ENCODE measurements at regions not wholly inside any gene's neighbourhood (a gene's known extent, or its start where the extent isn't known, plus 50 kb on each side); places are given as distances from the start of the nearest gene placed in this dataset.

DNA sequence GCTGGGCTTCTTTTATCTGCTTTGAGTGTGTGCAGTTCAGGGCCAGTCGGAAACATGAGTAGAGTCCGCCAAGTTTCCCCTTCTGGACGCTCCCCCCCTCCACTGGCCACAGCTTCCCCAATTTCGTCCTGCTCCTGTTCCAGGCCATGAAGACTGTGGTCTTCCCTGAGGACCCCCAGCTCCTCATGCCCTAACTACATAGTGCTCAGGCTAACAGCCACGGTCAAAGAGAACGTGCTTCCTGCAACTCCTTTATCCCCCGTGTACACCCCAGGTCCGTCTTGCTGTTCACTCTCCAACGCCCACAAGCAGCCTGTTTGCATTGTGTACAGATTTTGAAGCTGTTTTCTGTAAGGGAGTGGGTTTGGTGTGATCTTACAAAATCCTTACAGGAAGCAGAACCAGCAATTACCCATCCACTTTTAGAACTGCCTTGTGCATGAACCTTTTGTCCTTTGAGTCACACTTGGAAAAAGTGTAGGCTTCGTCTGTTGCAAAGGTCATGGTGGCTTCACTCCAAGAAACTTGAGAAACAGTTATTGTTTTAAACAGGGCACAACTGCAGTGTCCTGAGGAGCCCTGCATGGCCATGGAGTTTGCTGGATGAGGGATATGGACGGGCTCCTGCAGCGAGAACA is 77.0 kb upstream of the FAM20C start:
- no peak for ATAC-seq
- no peak overlapping the region for H3K4me2 ChIP-seq

More for the DNA sequence above, 77.0 kb upstream of the FAM20C start:
- Histone ChIP-seq H3K27ac (ENCODE audit: low read depth) (no peak overlapping the region), H3K79me2 (replicated peaks; ENCODE audit: insufficient read depth) (no peaks in the 10 kb centered on the region), H3K27me3 (ENCODE audit: insufficient read depth) (no peaks in the 10 kb centered on the region; the same call in 1 of the 2 replicates), H3K9me2 (ENCODE audit: insufficient read depth) (no peaks in the 10 kb centered on the region), H3K4me3 (no peak overlapping the region), H3K4me1 (ENCODE audit: insufficient read depth) (peaks cover 11% of the 10 kb centered on the region), H3K36me3 (ENCODE audit: insufficient read depth) (no peaks in the 10 kb centered on the region; the same call in 1 of the 2 replicates), H4K20me1 (replicated peaks; ENCODE audit: insufficient read depth) (no peaks in the 10 kb centered on the region), H3F3A (replicated peaks; ENCODE audit: low read depth) (0 out of 2 replicates have a peak, but pooled peaks cover 5% of the 10 kb centered on the region), H2AFZ (no peak overlapping the region; the same call in 1 of the 2 replicates)
- peaks cover 15% of the 10 kb centered on the region for H3K36me3 Mint-ChIP-seq (ENCODE audit: low read depth)
- peaks cover 14% of the 10 kb centered on the region for H3K27me3 Mint-ChIP-seq (ENCODE audit: insufficient read depth, low read depth, poor library complexity)
- no peak overlapping the region for H3K27ac Mint-ChIP-seq
- no peak overlapping the region for H3K4me3 Mint-ChIP-seq
- no peak for TF ChIP-seq JUNB (IDR thresholded peaks at IDR 0.05; ENCODE audit: unreplicated experiment)
- TF ChIP-seq, protein P1, sequence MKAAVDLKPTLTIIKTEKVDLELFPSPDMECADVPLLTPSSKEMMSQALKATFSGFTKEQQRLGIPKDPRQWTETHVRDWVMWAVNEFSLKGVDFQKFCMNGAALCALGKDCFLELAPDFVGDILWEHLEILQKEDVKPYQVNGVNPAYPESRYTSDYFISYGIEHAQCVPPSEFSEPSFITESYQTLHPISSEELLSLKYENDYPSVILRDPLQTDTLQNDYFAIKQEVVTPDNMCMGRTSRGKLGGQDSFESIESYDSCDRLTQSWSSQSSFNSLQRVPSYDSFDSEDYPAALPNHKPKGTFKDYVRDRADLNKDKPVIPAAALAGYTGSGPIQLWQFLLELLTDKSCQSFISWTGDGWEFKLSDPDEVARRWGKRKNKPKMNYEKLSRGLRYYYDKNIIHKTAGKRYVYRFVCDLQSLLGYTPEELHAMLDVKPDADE (IDR thresholded peaks at IDR 0.05) = no peak
- no peak for TF ChIP-seq STAT1 (IDR thresholded peaks at IDR 0.05; ENCODE audit: unreplicated experiment)
- TF ChIP-seq, protein P2, sequence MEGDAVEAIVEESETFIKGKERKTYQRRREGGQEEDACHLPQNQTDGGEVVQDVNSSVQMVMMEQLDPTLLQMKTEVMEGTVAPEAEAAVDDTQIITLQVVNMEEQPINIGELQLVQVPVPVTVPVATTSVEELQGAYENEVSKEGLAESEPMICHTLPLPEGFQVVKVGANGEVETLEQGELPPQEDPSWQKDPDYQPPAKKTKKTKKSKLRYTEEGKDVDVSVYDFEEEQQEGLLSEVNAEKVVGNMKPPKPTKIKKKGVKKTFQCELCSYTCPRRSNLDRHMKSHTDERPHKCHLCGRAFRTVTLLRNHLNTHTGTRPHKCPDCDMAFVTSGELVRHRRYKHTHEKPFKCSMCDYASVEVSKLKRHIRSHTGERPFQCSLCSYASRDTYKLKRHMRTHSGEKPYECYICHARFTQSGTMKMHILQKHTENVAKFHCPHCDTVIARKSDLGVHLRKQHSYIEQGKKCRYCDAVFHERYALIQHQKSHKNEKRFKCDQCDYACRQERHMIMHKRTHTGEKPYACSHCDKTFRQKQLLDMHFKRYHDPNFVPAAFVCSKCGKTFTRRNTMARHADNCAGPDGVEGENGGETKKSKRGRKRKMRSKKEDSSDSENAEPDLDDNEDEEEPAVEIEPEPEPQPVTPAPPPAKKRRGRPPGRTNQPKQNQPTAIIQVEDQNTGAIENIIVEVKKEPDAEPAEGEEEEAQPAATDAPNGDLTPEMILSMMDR (conservative IDR thresholded peaks at IDR 0.05; ENCODE audit: low read depth in 2 of 2) = no peak
- no peak for TF ChIP-seq ZNF331 (CRISPR knock-in tag; IDR thresholded peaks at IDR 0.05; ENCODE audit: low read depth)
- TF ChIP-seq, protein P3, sequence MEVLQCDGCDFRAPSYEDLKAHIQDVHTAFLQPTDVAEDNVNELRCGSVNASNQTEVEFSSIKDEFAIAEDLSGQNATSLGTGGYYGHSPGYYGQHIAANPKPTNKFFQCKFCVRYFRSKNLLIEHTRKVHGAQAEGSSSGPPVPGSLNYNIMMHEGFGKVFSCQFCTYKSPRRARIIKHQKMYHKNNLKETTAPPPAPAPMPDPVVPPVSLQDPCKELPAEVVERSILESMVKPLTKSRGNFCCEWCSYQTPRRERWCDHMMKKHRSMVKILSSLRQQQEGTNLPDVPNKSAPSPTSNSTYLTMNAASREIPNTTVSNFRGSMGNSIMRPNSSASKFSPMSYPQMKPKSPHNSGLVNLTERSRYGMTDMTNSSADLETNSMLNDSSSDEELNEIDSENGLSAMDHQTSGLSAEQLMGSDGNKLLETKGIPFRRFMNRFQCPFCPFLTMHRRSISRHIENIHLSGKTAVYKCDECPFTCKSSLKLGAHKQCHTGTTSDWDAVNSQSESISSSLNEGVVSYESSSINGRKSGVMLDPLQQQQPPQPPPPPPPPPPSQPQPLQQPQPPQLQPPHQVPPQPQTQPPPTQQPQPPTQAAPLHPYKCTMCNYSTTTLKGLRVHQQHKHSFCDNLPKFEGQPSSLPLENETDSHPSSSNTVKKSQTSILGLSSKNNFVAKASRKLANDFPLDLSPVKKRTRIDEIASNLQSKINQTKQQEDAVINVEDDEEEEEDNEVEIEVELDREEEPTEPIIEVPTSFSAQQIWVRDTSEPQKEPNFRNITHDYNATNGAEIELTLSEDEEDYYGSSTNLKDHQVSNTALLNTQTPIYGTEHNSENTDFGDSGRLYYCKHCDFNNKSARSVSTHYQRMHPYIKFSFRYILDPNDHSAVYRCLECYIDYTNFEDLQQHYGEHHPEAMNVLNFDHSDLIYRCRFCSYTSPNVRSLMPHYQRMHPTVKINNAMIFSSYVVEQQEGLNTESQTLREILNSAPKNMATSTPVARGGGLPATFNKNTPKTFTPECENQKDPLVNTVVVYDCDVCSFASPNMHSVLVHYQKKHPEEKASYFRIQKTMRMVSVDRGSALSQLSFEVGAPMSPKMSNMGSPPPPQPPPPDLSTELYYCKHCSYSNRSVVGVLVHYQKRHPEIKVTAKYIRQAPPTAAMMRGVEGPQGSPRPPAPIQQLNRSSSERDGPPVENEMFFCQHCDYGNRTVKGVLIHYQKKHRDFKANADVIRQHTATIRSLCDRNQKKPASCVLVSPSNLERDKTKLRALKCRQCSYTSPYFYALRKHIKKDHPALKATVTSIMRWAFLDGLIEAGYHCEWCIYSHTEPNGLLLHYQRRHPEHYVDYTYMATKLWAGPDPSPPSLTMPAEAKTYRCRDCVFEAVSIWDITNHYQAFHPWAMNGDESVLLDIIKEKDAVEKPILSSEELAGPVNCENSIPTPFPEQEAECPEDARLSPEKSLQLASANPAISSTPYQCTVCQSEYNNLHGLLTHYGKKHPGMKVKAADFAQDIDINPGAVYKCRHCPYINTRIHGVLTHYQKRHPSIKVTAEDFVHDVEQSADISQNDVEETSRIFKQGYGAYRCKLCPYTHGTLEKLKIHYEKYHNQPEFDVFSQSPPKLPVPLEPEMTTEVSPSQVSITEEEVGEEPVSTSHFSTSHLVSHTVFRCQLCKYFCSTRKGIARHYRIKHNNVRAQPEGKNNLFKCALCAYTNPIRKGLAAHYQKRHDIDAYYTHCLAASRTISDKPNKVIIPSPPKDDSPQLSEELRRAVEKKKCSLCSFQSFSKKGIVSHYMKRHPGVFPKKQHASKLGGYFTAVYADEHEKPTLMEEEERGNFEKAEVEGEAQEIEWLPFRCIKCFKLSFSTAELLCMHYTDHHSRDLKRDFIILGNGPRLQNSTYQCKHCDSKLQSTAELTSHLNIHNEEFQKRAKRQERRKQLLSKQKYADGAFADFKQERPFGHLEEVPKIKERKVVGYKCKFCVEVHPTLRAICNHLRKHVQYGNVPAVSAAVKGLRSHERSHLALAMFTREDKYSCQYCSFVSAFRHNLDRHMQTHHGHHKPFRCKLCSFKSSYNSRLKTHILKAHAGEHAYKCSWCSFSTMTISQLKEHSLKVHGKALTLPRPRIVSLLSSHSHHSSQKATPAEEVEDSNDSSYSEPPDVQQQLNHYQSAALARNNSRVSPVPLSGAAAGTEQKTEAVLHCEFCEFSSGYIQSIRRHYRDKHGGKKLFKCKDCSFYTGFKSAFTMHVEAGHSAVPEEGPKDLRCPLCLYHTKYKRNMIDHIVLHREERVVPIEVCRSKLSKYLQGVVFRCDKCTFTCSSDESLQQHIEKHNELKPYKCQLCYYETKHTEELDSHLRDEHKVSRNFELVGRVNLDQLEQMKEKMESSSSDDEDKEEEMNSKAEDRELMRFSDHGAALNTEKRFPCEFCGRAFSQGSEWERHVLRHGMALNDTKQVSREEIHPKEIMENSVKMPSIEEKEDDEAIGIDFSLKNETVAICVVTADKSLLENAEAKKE (CRISPR knock-in tag; IDR thresholded peaks at IDR 0.05) = no peak
- no peak for TF ChIP-seq NANOG (IDR thresholded peaks at IDR 0.05; ENCODE audit: borderline replicate concordance)
- no peak for TF ChIP-seq EZH2phosphoT487 (IDR thresholded peaks at IDR 0.05; ENCODE audit: unreplicated experiment)
- TF ChIP-seq POLR2AphosphoS5 (IDR thresholded peaks at IDR 0.05; ENCODE audit: low read depth) = no peak
- TF ChIP-seq, protein P4, sequence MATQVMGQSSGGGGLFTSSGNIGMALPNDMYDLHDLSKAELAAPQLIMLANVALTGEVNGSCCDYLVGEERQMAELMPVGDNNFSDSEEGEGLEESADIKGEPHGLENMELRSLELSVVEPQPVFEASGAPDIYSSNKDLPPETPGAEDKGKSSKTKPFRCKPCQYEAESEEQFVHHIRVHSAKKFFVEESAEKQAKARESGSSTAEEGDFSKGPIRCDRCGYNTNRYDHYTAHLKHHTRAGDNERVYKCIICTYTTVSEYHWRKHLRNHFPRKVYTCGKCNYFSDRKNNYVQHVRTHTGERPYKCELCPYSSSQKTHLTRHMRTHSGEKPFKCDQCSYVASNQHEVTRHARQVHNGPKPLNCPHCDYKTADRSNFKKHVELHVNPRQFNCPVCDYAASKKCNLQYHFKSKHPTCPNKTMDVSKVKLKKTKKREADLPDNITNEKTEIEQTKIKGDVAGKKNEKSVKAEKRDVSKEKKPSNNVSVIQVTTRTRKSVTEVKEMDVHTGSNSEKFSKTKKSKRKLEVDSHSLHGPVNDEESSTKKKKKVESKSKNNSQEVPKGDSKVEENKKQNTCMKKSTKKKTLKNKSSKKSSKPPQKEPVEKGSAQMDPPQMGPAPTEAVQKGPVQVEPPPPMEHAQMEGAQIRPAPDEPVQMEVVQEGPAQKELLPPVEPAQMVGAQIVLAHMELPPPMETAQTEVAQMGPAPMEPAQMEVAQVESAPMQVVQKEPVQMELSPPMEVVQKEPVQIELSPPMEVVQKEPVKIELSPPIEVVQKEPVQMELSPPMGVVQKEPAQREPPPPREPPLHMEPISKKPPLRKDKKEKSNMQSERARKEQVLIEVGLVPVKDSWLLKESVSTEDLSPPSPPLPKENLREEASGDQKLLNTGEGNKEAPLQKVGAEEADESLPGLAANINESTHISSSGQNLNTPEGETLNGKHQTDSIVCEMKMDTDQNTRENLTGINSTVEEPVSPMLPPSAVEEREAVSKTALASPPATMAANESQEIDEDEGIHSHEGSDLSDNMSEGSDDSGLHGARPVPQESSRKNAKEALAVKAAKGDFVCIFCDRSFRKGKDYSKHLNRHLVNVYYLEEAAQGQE (IDR thresholded peaks at IDR 0.05; ENCODE audit: unreplicated experiment) = no peak
- no peak for TF ChIP-seq ZNF114 (CRISPR knock-in tag; IDR thresholded peaks at IDR 0.05)
- no peak for TF ChIP-seq CREB1 (CRISPR knock-in tag; IDR thresholded peaks at IDR 0.05; ENCODE audit: low read depth)
- DNase-seq (ENCODE audit: low spot score) = no peak
- peaks cover 31% of the 10 kb centered on the region for H3K9me3 Mint-ChIP-seq
- H3K4me1 Mint-ChIP-seq = peaks cover 16% of the 10 kb centered on the region

Data from GM23338 (cell line).